ENCODE measurements at regions not wholly inside any gene's neighbourhood (a gene's known extent, or its start where the extent isn't known, plus 50 kb on each side); places are given as distances from the start of the nearest gene placed in this dataset.

DNA sequence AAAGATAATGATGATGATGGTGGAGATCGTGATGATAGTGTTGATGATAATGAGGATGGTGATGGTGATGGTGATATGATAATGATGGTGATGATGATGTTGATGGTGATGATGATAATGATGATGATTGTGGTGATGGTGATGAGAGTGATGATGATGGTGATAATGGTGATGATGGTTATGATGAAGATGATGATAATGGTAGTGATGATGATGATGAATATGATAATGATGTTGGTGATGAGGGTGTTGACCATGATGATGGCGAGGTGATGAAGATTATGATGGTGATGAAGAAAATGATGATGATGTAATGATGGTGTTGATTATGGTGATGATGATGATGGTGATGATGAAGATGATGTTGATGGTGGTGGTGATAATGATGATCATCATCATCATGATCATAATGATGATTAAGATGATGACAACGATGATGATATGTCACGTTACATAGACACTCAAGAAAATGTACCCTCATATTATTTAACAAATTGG lies 1106.4 kb downstream of the NLGN4X start:
- TF ChIP-seq, protein P1, sequence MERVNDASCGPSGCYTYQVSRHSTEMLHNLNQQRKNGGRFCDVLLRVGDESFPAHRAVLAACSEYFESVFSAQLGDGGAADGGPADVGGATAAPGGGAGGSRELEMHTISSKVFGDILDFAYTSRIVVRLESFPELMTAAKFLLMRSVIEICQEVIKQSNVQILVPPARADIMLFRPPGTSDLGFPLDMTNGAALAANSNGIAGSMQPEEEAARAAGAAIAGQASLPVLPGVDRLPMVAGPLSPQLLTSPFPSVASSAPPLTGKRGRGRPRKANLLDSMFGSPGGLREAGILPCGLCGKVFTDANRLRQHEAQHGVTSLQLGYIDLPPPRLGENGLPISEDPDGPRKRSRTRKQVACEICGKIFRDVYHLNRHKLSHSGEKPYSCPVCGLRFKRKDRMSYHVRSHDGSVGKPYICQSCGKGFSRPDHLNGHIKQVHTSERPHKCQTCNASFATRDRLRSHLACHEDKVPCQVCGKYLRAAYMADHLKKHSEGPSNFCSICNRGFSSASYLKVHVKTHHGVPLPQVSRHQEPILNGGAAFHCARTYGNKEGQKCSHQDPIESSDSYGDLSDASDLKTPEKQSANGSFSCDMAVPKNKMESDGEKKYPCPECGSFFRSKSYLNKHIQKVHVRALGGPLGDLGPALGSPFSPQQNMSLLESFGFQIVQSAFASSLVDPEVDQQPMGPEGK (CRISPR knock-in tag; IDR thresholded peaks at IDR 0.05; ENCODE audit: borderline replicate concordance) = no peak
- TF ChIP-seq, protein P2, sequence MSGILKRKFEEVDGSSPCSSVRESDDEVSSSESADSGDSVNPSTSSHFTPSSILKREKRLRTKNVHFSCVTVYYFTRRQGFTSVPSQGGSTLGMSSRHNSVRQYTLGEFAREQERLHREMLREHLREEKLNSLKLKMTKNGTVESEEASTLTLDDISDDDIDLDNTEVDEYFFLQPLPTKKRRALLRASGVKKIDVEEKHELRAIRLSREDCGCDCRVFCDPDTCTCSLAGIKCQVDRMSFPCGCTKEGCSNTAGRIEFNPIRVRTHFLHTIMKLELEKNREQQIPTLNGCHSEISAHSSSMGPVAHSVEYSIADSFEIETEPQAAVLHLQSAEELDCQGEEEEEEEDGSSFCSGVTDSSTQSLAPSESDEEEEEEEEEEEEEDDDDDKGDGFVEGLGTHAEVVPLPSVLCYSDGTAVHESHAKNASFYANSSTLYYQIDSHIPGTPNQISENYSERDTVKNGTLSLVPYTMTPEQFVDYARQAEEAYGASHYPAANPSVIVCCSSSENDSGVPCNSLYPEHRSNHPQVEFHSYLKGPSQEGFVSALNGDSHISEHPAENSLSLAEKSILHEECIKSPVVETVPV (CRISPR knock-in tag; IDR thresholded peaks at IDR 0.05) = no peak
- TF ChIP-seq ZFP30 (CRISPR knock-in tag; IDR thresholded peaks at IDR 0.05) (no peak), CSDC2 (CRISPR knock-in tag; IDR thresholded peaks at IDR 0.05) (no peak), ARNTL (CRISPR knock-in tag; IDR thresholded peaks at IDR 0.05; ENCODE audit: borderline replicate concordance, low read depth) (no peak), ZNF70 (CRISPR knock-in tag; IDR thresholded peaks at IDR 0.05) (no peak), ZC3H10 (CRISPR knock-in tag; IDR thresholded peaks at IDR 0.05) (no peak), BACH2 (CRISPR knock-in tag; IDR thresholded peaks at IDR 0.05; ENCODE audit: borderline replicate concordance) (no peak), ZNF8 (CRISPR knock-in tag; IDR thresholded peaks at IDR 0.05) (no peak), ZNF565 (CRISPR knock-in tag; conservative IDR thresholded peaks at IDR 0.05; ENCODE audit: low read depth) (no peak), GLIS3 (CRISPR knock-in tag; IDR thresholded peaks at IDR 0.05) (no peak), TCF4 (CRISPR knock-in tag; IDR thresholded peaks at IDR 0.05; ENCODE audit: borderline replicate concordance) (no peak)
- TF ChIP-seq, protein P3, sequence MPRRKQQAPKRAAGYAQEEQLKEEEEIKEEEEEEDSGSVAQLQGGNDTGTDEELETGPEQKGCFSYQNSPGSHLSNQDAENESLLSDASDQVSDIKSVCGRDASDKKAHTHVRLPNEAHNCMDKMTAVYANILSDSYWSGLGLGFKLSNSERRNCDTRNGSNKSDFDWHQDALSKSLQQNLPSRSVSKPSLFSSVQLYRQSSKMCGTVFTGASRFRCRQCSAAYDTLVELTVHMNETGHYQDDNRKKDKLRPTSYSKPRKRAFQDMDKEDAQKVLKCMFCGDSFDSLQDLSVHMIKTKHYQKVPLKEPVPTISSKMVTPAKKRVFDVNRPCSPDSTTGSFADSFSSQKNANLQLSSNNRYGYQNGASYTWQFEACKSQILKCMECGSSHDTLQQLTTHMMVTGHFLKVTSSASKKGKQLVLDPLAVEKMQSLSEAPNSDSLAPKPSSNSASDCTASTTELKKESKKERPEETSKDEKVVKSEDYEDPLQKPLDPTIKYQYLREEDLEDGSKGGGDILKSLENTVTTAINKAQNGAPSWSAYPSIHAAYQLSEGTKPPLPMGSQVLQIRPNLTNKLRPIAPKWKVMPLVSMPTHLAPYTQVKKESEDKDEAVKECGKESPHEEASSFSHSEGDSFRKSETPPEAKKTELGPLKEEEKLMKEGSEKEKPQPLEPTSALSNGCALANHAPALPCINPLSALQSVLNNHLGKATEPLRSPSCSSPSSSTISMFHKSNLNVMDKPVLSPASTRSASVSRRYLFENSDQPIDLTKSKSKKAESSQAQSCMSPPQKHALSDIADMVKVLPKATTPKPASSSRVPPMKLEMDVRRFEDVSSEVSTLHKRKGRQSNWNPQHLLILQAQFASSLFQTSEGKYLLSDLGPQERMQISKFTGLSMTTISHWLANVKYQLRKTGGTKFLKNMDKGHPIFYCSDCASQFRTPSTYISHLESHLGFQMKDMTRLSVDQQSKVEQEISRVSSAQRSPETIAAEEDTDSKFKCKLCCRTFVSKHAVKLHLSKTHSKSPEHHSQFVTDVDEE (CRISPR knock-in tag; IDR thresholded peaks at IDR 0.05) = no peak
- TF ChIP-seq, protein P4, sequence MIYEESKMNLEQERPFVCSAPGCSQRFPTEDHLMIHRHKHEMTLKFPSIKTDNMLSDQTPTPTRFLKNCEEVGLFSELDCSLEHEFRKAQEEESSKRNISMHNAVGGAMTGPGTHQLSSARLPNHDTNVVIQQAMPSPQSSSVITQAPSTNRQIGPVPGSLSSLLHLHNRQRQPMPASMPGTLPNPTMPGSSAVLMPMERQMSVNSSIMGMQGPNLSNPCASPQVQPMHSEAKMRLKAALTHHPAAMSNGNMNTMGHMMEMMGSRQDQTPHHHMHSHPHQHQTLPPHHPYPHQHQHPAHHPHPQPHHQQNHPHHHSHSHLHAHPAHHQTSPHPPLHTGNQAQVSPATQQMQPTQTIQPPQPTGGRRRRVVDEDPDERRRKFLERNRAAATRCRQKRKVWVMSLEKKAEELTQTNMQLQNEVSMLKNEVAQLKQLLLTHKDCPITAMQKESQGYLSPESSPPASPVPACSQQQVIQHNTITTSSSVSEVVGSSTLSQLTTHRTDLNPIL (CRISPR knock-in tag; IDR thresholded peaks at IDR 0.05; ENCODE audit: low read depth) = no peak
